Tibial nerve (tissue), 3 donors: ENCODE measurements at regions not wholly inside any gene's neighbourhood (a gene's known extent, or its start where the extent isn't known, plus 50 kb on each side); places are given as distances from the start of the nearest gene placed in this dataset.
"Not testable (repeated sequence)": the region's sequence is repeated elsewhere in the genome, so short reads cannot be mapped to it uniquely, and the experiment has no call there.

Experiments used
- CTCF ChIP-seq, 5 experiments: fragments of 200-600 bp in 3 of 5; fragments of 450-650 bp in 2 of 5; sonication (generic) in 3 of 5; IDR thresholded peaks; one replicate each; pipeline ENCODE4 v1.5.1; 2016 to 2019; ENCODE audit warnings: antibody characterized with exemption in 5 of 5, mild to moderate bottlenecking in 3 of 5, moderate library complexity in 2 of 5
- POLR2A ChIP-seq, 2 donors: fragments of 450-650 bp; IDR thresholded peaks; one replicate each; pipeline ENCODE4 v1.6.1; 2017; ENCODE audit warnings: antibody characterized with exemption in 2 of 2, mild to moderate bottlenecking in 2 of 2, moderate library complexity in 2 of 2

- not testable (repeated sequence) for TF ChIP-seq POLR2A, CTCF (IDR thresholded peaks at IDR 0.05)
Observed at GRCh38 chr11:14591046-14591445, 52.6 kb upstream of the PDE3B start.
